NCI-H146 treated with DMSO at 0.1 percent for 48 hours (cell line): ENCODE measurements at regions not wholly inside any gene's neighbourhood (a gene's known extent, or its start where the extent isn't known, plus 50 kb on each side); places are given as distances from the start of the nearest gene placed in this dataset.
"Not testable (repeated sequence)": the region's sequence is repeated elsewhere in the genome, so short reads cannot be mapped to it uniquely, and the experiment has no call there.

Experiments used
- DNase-seq: peaks from one replicate; lab custom pipeline; 2025; ENCODE audit not compliant: unreplicated experiment; lab: John Stamatoyannopoulos, UW

DNA sequence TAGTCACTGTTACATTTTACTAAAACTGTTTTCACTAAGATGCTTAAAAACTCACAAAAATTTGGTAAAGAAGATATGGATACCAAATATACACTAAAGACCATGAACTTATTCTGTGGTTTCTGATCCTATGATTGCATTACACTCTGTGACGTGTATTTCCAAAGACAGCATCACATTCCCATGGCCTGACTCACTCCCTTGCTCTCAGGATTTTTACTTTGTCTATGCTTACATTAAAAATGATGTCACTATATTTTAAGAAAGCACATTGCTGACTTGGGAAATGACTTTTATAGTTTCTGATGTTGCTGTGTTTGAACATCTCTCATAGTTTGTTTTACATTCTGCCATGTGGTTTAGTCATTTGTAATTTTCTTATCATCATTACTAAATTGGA, 327.9 kb upstream of the MAGEB18 start:
- DNase-seq = no peak

GRCh38 chrX:25819879-25820278, 318.3 kb upstream of the MAGEB18 start:
- DNase-seq = no peak

DNA sequence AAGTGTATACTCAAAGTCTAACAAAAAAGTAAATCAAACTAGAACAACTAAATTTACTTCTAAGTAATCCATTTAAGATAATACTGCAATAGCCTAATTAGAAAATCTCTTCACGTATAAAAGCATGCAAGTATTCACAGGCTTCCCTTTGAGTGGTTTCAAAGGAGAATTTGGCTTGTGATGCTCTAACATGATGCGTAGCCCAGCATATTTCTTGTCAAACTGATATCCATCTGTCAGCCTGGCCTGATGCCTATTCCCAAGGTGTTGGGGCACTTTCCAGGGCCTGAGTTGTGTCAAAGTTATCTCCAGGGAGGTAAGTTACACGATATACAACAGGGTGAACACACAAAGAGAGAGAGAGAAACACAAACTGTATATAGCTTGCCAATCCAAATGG, 287.0 kb upstream of the MAGEB18 start:
- DNase-seq = no peak

DNA sequence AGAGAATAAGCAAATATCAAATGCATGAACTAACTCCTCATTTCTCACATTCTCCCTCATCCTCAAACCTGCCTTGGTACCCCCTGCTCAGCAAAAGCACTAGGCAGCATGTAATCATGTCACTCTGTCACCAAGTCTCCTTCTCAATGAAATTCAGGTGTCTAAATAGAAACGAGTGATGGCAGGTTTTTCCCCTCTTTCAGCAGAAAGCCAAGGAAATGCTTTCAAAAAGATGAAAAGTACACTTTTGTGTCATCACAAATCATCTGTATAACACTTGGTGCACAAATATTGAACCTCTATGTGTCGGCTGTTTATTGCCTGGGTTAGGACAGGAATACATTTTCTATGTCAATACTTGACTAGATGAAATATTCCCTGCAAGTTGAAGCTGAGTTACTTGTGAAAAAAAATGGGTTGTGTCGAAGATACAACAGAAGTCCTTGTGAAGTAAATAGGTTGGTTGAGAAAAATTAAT, 285.1 kb upstream of the MAGEB18 start:
- DNase-seq = no peak

- DNase-seq = no peak
These were observed 279.8 kb upstream of the MAGEB18 start for GRCh38 chrX:25858273-25858880.

DNA sequence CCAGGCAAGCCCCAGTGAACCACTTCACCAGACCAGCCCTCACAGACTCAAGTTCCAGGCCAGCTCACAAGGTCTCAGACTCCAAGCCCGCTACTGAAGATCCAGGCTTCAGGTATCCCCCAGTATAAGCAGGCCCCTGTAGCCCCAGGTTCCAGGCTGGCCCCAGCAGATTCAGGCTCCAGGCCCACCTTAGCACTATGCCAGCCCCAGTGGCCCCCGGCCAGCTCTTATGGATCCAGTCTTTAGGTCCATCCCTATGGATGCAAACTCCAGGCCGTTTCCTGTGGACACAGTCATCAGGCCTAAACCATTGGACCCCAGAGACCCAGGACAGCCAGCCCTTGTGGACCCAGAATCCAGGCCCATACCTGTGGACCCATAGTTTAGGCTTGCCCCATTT, 277.8 kb upstream of the MAGEB18 start:
- DNase-seq = no peak

- no peak for DNase-seq
These were observed 268.4 kb upstream of the MAGEB18 start for GRCh38 chrX:25869761-25870160.

DNA sequence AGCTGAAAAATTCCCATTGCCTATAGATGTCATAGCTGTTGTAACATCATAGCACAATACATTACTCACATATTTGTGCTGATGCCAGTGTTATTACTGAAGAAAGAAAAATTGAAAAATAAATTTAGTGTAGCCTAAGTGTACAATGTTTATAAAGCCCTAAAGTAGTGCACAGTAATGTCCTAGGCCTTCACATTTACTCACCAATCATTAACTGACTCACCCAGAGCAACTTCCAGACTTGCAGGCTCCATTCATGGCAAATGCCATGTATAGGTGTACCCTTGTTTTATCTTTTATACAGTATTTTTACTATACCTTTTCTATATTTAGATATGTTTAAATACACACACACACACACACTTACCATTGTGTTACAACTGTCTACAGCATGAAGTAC, 265.4 kb upstream of the MAGEB18 start:
- DNase-seq = no peak

- no peak for DNase-seq
These were observed 264.9 kb upstream of the MAGEB18 start for GRCh38 chrX:25873196-25873595.

DNA sequence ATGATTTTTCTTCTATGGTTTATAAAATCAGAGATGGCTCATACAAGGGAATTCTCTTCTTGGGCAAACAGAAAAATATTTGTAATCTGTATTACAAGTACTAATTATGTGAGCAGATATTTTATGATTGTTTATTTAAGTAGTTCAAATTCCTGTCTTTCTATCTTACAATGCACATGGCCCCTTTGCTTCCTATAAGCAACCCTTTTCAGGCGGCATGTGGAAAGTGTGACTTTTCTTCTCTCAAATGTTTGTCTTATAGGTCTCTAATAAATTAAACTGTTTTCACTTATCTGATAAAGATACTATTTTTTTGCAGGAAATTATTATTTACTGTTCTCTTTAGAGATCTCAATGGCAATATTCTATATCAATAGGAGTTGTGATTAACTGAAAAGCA, 259.3 kb upstream of the MAGEB18 start:
- DNase-seq = no peak

- not testable (repeated sequence) for DNase-seq
These were observed 255.6 kb upstream of the MAGEB18 start for GRCh38 chrX:25882503-25882902.

DNA sequence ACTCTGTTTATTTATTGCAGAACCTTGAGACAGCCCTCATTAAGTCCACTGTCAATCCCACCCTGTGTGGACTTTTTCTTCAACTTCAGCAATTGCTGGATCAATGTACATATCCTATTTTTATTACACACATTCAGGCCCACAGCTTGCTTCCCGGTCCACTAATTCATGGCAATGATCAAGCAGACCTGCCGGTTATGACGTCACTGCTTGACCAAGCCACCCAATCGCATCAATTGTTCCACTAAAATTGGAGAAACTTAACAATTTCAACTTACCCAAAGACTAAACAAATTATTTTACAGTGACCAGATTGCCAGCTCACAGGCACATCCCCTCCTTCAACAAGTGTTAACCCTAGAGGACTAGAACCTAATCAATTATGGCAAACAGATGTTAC, 240.4 kb upstream of the MAGEB18 start:
- DNase-seq = no peak

DNA sequence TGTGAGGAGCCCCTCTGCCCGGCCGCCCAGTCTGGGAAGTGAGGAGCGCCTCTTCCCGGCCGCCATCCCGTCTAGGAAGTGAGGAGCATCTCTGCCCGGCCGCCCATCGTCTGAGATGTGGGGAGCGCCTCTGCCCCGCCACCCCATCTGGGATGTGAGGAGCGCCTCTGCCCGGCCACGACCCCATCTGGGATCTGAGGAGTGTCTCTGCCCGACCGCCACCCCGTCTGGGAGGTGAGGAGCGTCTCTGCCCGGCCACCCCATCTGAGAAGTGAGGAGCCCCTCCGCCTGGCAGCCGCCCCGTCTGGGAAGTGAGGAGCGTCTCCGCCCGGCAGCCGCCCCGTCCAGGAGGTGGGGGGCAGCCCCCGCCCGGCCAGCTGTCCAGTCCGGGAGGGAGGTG, 232.4 kb upstream of the MAGEB18 start:
- DNase-seq = not testable (repeated sequence)

GRCh38 chrX:25925946-25926345, 212.2 kb upstream of the MAGEB18 start:
- no peak for DNase-seq

DNA sequence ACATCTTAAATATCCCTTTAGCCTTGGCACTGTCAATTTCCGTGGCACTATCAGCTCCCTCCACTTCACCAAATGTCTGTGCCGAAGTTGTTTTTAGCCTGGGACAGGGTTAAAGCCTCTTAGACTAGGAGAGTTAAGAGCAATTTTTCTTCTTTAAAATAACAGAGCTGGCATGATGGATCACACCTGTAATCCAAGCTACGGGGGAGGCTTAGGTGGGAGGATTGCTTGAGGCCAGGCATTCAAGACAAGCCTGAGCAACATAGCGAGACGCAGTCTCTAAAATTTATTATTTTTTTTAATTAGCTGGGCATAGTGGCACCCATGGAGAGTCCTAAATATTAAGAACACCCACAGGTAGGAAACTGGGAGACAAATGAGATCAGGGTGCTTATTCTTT, 209.8 kb upstream of the MAGEB18 start:
- DNase-seq = no peak

GRCh38 chrX:25941087-25941486, 197.1 kb upstream of the MAGEB18 start:
- DNase-seq = no peak

GRCh38 chrX:25941559-25942250, 196.4 kb upstream of the MAGEB18 start:
- no peak for DNase-seq

- DNase-seq = no peak
These were observed 169.2 kb upstream of the MAGEB18 start for GRCh38 chrX:25968920-25969319.

GRCh38 chrX:25976683-25977310, 161.3 kb upstream of the MAGEB18 start:
- DNase-seq = no peak

DNA sequence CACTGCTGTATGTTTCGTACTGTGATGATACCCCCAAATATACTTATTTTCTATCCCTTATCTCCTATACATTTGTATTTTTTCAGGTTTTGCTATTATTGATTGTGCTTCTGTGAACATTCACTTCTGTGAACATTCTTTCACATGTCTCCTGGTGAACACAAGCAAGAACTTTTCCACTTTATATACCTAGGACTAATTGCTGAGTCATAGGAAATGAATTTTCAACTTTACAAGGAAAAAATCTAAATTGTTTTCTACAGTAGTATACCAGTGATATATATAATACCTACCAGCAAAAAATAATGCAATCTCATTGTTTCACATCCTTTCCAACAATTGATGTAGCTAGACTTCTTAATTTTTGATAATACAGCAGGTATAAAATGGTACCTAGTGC, 139.5 kb upstream of the MAGEB18 start:
- DNase-seq = no peak

DNA sequence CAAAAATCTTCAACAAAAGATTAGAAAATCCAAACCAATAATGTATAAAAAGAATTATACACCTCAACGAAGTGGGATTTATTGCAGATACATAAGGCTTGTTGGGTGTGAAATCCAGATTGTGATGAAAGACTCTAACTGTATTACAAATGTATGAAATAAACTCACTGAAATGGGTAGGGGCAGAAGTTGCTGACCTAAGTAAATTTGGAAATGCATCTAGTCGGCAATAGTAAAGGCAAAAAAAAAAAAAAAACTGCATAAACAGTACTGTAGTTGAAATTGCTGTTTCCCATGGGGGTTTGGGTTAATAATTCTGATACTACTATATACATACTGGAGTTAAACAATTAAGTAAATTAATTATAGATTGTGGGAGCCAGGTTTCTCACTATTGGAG, 130.7 kb upstream of the MAGEB18 start:
- no peak for DNase-seq

DNA sequence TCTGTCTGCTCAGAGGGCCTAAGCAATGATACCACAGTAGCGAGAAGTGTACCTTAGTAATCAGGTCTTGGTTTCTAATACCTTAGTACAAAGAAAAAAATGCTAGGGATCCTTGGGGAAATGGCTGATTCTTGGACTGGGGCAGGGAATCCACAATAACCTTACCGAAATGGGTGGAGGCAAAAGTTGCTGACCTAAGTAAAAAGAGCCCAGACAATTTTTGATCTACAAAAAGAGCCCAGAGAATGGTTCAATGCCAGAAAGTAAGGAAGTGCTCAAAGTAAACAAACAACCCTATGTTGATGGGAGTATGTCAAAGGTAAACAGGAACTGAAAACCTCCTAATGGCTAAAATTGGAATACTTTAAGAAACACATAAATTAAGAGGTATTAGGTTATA, 130.1 kb upstream of the MAGEB18 start:
- no peak for DNase-seq
